CD4-positive, alpha-beta T cell treated with Interleukin-4 for 1 hour (primary cell): ENCODE measurements at regions not wholly inside any gene's neighbourhood (a gene's known extent, or its start where the extent isn't known, plus 50 kb on each side); places are given as distances from the start of the nearest gene placed in this dataset.

ENCODE experiments used
- DNase-seq, 2 donors: peaks; one replicate each; pipeline ENCODE4 v3.0.0-alpha.2; 2020 to 2022

GRCh38 chr22:27192135-27192829 is 534.9 kb downstream of the MIAT start:
- DNase-seq: no peak

- no peak for DNase-seq
Measured at GRCh38 chr22:27193215-27193614, 535.8 kb downstream of the MIAT start.

GRCh38 chr22:27193636-27194035 is 536.2 kb downstream of the MIAT start:
- DNase-seq: no peak

- no peak for DNase-seq
Measured at GRCh38 chr22:27194096-27194748, 536.8 kb downstream of the MIAT start.

GRCh38 chr22:27195094-27195493 is 537.7 kb downstream of the MIAT start:
- no peak for DNase-seq

- DNase-seq: no peak
Measured at GRCh38 chr22:27195494-27195893, 538.1 kb downstream of the MIAT start.

- DNase-seq: no peak
Measured at GRCh38 chr22:27196606-27197005, 539.2 kb downstream of the MIAT start.

- DNase-seq: no peak
Measured at GRCh38 chr22:27197052-27197451, 539.7 kb downstream of the MIAT start.

- no peak for DNase-seq
Measured at GRCh38 chr22:27197618-27198017, 540.2 kb downstream of the MIAT start.

- no peak for DNase-seq
Measured at GRCh38 chr22:27198518-27199035, 541.2 kb downstream of the MIAT start.

- DNase-seq: no peak
Measured at GRCh38 chr22:27199354-27199753, 542.0 kb downstream of the MIAT start.

- no peak for DNase-seq
Measured at GRCh38 chr22:27201276-27201675, 543.9 kb downstream of the MIAT start.

GRCh38 chr22:27201741-27202140 is 544.4 kb downstream of the MIAT start:
- DNase-seq: no peak

GRCh38 chr22:27203276-27203660 is 545.9 kb downstream of the MIAT start:
- DNase-seq: no peak

- no peak for DNase-seq
Measured at GRCh38 chr22:27204280-27204679, 546.9 kb downstream of the MIAT start.

- DNase-seq: no peak
Measured at GRCh38 chr22:27204817-27205216, 547.4 kb downstream of the MIAT start.

GRCh38 chr22:27205492-27206373 is 548.3 kb downstream of the MIAT start:
- DNase-seq: no peak

- no peak for DNase-seq
Measured at GRCh38 chr22:27206374-27207133, 549.2 kb downstream of the MIAT start.

- DNase-seq: no peak
Measured at GRCh38 chr22:27207266-27207665, 549.9 kb downstream of the MIAT start.

- DNase-seq: no peak
Measured at GRCh38 chr22:27207907-27208306, 550.5 kb downstream of the MIAT start.

- DNase-seq: no peak
Measured at GRCh38 chr22:27210111-27210730, 552.8 kb downstream of the MIAT start.

- DNase-seq: no peak
Measured at GRCh38 chr22:27212102-27212501, 554.7 kb downstream of the MIAT start.
